HCT116 (cell line): ENCODE measurements at regions not wholly inside any gene's neighbourhood (a gene's known extent, or its start where the extent isn't known, plus 50 kb on each side); places are given as distances from the start of the nearest gene placed in this dataset.

Experiments used
- ATAC-seq: fragments of 200-7000 bp; cut with Tn5 transposase; 2 replicates; pipeline ENCODE4 v1.9.1; 2020; ENCODE audit warnings: mild to moderate bottlenecking, moderate library complexity
- BruUV-seq: library from RNA; stranded (reverse); fragments of 400-500 nt; replicated peaks from 2 replicates; lab custom pipeline; 2021; lab: Mats Ljungman, UMichigan
- CTCF ChIA-PET: fragments of 300-600 bp; sonication (Branson Sonifier 250); formaldehyde crosslinking; loops from one replicate; lab custom pipeline; 2021; ENCODE audit warnings: antibody characterized with exemption; lab: Charles Lee
- POLR2A ChIA-PET: fragments of 300-600, 350-600 bp; sonication (Branson Sonifier 250); formaldehyde crosslinking; loops from one replicate; lab custom pipeline; 2021; ENCODE audit warnings: antibody characterized with exemption; lab: Charles Lee
- RAD21 ChIA-PET, 2 experiments: fragments of 300-600 bp; sonication (Branson Sonifier 250); formaldehyde crosslinking; loops; one replicate each; lab custom pipeline; 2023; ENCODE audit warnings: low total read pairs in 2 of 2; ENCODE audit not compliant: uncharacterized antibody in 2 of 2, unreplicated experiment in 2 of 2, low non-redundant PET in 1 of 2; lab: Charles Lee
- DNase-seq: peaks from one replicate; pipeline ENCODE4 v3.0.0-alpha.2; 2010; ENCODE audit warnings: low read depth, low spot score
- H2AFZ ChIP-seq: fragments of 200-600 bp; shearing (Covaris generic), sonication (generic); 2 replicates; pipeline ENCODE4 v1.6.1; 2017; ENCODE audit warnings: low read depth, mixed run types, mixed read lengths, antibody characterized with exemption, low read length; ENCODE audit not compliant: poor library complexity, severe bottlenecking
- H3K27ac ChIP-seq: 2 replicates; pipeline ENCODE4 v1.5.1; 2012; ENCODE audit warnings: low read depth, low read length
- H3K27me3 ChIP-seq: fragments of 200-600 bp; sonication (generic); 2 replicates; pipeline ENCODE4 v1.6.1; 2016; ENCODE audit warnings: mixed run types, low read length, mixed read lengths; ENCODE audit not compliant: insufficient read depth
- H3K36me3 ChIP-seq, 2 experiments: fragments of 200-500 bp in 1 of 2; fragments of 200-600 bp in 1 of 2; sonication (Bioruptor generic) in 1 of 2; sonication (generic) in 1 of 2; 2 replicates each; pipeline versions ENCODE4 v1.5.1 to v1.6.1; 2014 to 2016; ENCODE audit warnings: low read length in 2 of 2, inconsistent platforms in 1 of 2, mixed read lengths in 1 of 2, mixed run types in 1 of 2; ENCODE audit not compliant: insufficient read depth in 2 of 2, control insufficient read depth in 1 of 2
- H3K4me1 ChIP-seq, 2 experiments: fragments of 200-600 bp in 1 of 2; sonication (generic) in 1 of 2; 2 replicates each; pipeline versions ENCODE4 v1.5.1 to v1.6.1; 2012 to 2017; ENCODE audit warnings: low read length in 2 of 2, inconsistent platforms in 1 of 2, mild to moderate bottlenecking in 1 of 2, mixed read lengths in 1 of 2, mixed run types in 1 of 2, moderate library complexity in 1 of 2; ENCODE audit not compliant: insufficient read depth in 2 of 2, control insufficient read depth in 1 of 2
- H3K4me2 ChIP-seq: fragments of 200-600 bp; sonication (generic); 2 replicates; pipeline ENCODE4 v1.6.1; 2017; ENCODE audit warnings: mixed run types, low read length, mixed read lengths
- H3K4me3 ChIP-seq, 2 experiments: fragments of 200-600 bp in 1 of 2; sonication (generic) in 1 of 2; replicated peaks in 1 of 2; 2 replicates each; pipeline ENCODE4 v1.5.1; 2011 to 2016; ENCODE audit warnings: low read length in 2 of 2, control low read depth in 1 of 2, low read depth in 1 of 2, mild to moderate bottlenecking in 1 of 2, mixed read lengths in 1 of 2, mixed run types in 1 of 2
- H3K79me2 ChIP-seq: fragments of 200-600 bp; sonication (generic); 2 replicates; pipeline ENCODE4 v1.6.1; 2017; ENCODE audit warnings: mild to moderate bottlenecking, mixed run types, low read length, moderate library complexity, mixed read lengths; ENCODE audit not compliant: insufficient read depth
- H3K9ac ChIP-seq: fragments of 200-600 bp; sonication (generic); 2 replicates; pipeline ENCODE4 v1.6.1; 2016; ENCODE audit warnings: low read length, mixed read lengths
- H3K9me2 ChIP-seq: fragments of 200-600 bp; sonication (generic), shearing (Covaris generic); 2 replicates; pipeline ENCODE4 v1.6.1; 2017; ENCODE audit warnings: mixed run types, mild to moderate bottlenecking, moderate library complexity; ENCODE audit not compliant: insufficient read depth
- H3K9me3 ChIP-seq, 2 experiments: fragments of 200-500 bp in 1 of 2; fragments of 200-600 bp in 1 of 2; sonication (Bioruptor generic) in 1 of 2; sonication (generic) in 1 of 2; 2 replicates each; pipeline ENCODE4 v1.6.1; 2014 to 2017; ENCODE audit warnings: low read length in 2 of 2, mixed read lengths in 2 of 2, inconsistent platforms in 1 of 2, low read depth in 1 of 2, mild to moderate bottlenecking in 1 of 2, mixed run types in 1 of 2, moderate library complexity in 1 of 2; ENCODE audit not compliant: control insufficient read depth in 1 of 2, insufficient read depth in 1 of 2
- H4K20me1 ChIP-seq: fragments of 200-600 bp; sonication (generic), shearing (Covaris generic); 2 replicates; pipeline ENCODE4 v1.6.1; 2017; ENCODE audit warnings: mixed run types, mild to moderate bottlenecking, moderate library complexity; ENCODE audit not compliant: insufficient read depth
- CBX3 ChIP-seq: IDR thresholded peaks from 2 replicates; pipeline ENCODE4 v1.6.1; 2012; ENCODE audit warnings: low read depth
- CEBPB ChIP-seq: IDR thresholded peaks from 2 replicates; pipeline ENCODE4 v1.6.1; 2012; ENCODE audit warnings: low read depth
- EGR1 ChIP-seq: IDR thresholded peaks from 2 replicates; pipeline ENCODE4 v1.6.1; 2012; ENCODE audit warnings: low read depth
- ELF1 ChIP-seq: IDR thresholded peaks from 2 replicates; pipeline ENCODE4 v1.6.1; 2012; ENCODE audit warnings: low read depth, borderline replicate concordance
- EZH2phosphoT487 ChIP-seq: fragments of 200-600 bp; IDR thresholded peaks from 2 replicates; pipeline ENCODE4 v1.6.1; 2018; ENCODE audit warnings: antibody characterized with exemption, borderline replicate concordance
- FOSL1 ChIP-seq: IDR thresholded peaks from 2 replicates; pipeline ENCODE4 v1.6.1; 2012; ENCODE audit warnings: low read depth
- JUND ChIP-seq: IDR thresholded peaks from 2 replicates; pipeline ENCODE4 v1.6.1; 2012
- MAX ChIP-seq: IDR thresholded peaks from 2 replicates; pipeline ENCODE4 v1.6.1; 2012
- POLR2AphosphoS5 ChIP-seq: IDR thresholded peaks from 2 replicates; pipeline ENCODE4 v1.6.1; 2011; ENCODE audit warnings: mild to moderate bottlenecking, low read depth, low read length, moderate library complexity
- RAD21 ChIP-seq: IDR thresholded peaks from 2 replicates; pipeline ENCODE4 v1.6.1; 2012; ENCODE audit warnings: low read depth, mild to moderate bottlenecking
- SIN3A ChIP-seq: IDR thresholded peaks from 2 replicates; pipeline ENCODE4 v1.6.1; 2012; ENCODE audit warnings: low read depth
- SRF ChIP-seq: IDR thresholded peaks from 2 replicates; pipeline ENCODE4 v1.6.1; 2012; ENCODE audit warnings: low read depth
- YY1 ChIP-seq: IDR thresholded peaks from 2 replicates; pipeline ENCODE4 v1.6.1; 2011; ENCODE audit warnings: low read length, low read depth, moderate library complexity, mild to moderate bottlenecking; ENCODE audit not compliant: insufficient replicate concordance; ENCODE audit errors: extremely low read depth
- ZFX ChIP-seq: fragments of 450-650 bp; IDR thresholded peaks from 2 replicates; pipeline ENCODE4 v1.6.1; 2017
- ZNF274 ChIP-seq: fragments of 200-500 bp; sonication (Bioruptor generic); IDR thresholded peaks from 2 replicates; pipeline ENCODE4 v1.6.1; 2014; ENCODE audit warnings: mild to moderate bottlenecking, low read depth, low read length, inconsistent platforms
- intact Hi-C: fragments of 100-400 bp; cut with micrococcal nuclease; formaldehyde crosslinking; loops from 2 replicates; pipeline ENCODE4 v1.10.0; 2022
- TF ChIP-seq, protein P1 (sequence below): IDR thresholded peaks from 2 replicates; pipeline ENCODE4 v1.6.1; 2012
- TF ChIP-seq, protein P2 (sequence below), 3 experiments: fragments of 200-600 bp in 1 of 3; sonication (generic) in 1 of 3; IDR thresholded peaks in 2 of 3; conservative IDR thresholded peaks in 1 of 3; 2 replicates each; pipeline ENCODE4 v1.5.1; 2012 to 2017; ENCODE audit warnings: low read depth in 2 of 3, low read length in 2 of 3, antibody characterized with exemption in 1 of 3, borderline replicate concordance in 1 of 3, control low read depth in 1 of 3, mild to moderate bottlenecking in 1 of 3, mixed read lengths in 1 of 3, mixed run types in 1 of 3, moderate library complexity in 1 of 3; ENCODE audit not compliant: insufficient read depth in 1 of 3

DNA sequence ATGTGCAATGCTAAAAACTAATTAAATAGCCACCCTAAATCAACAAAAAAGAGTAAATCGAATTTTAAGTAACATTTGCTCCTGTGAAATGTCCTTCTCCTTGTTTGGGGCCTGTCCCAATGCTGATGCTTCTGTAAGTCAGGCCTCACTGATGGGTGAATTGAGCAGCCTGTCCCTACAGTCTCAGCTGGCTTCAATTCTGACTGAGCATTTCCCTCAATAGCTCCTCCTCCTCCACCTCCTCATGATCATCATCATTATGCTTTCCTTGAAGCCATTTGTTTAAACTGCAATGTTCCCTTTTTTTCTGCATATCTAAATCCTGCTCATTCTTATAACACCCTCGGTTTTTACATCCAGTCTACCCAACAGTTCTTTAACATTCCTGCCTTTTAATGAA lies 137.2 kb upstream of the CELF4 start:
- TF ChIP-seq ELF1 (no peak), SRF (no peak), EGR1 (no peak), ZFX (no peak), RAD21 (no peak), YY1 (no peak), ZNF274 (no peak)
- Histone ChIP-seq H3K4me2 (no peak overlapping the region), H3K4me3 (no peak overlapping the region), H3K9ac (no peak overlapping the region), H3K36me3 (no peaks in the 10 kb centered on the region), H2AFZ (no peak overlapping the region), H3K4me1 (no peaks in the 10 kb centered on the region), H3K27me3 (0 out of 2 replicates have a peak, but pooled peaks cover 8% of the 10 kb centered on the region), H3K27ac (no peak overlapping the region), H4K20me1 (no peaks in the 10 kb centered on the region), H3K79me2 (no peaks in the 10 kb centered on the region), H3K9me2 (no peaks in the 10 kb centered on the region), H3K9me3 (no peaks in the 10 kb centered on the region)
- no peak for DNase-seq
- RAD21 ChIA-PET: no interaction called here
- no peak for ATAC-seq
- CTCF ChIA-PET: no interaction called here
- intact Hi-C loops: no loop called here
- no TSS peak for BruUV-seq
- POLR2A ChIA-PET: no interaction called here

- Histone ChIP-seq H3K9me2 (no peaks in the 10 kb centered on the region), H3K4me1 (no peaks in the 10 kb centered on the region), H3K27ac (no peak overlapping the region), H3K36me3 (no peaks in the 10 kb centered on the region), H3K79me2 (no peaks in the 10 kb centered on the region), H2AFZ (no peak overlapping the region), H3K9ac (no peak overlapping the region), H3K9me3 (no peaks in the 10 kb centered on the region), H3K4me2 (no peak overlapping the region), H3K27me3 (0 out of 2 replicates have a peak, but pooled peaks cover 8% of the 10 kb centered on the region), H4K20me1 (no peaks in the 10 kb centered on the region), H3K4me3 (no peak overlapping the region)
- intact Hi-C loops: no loop called here
- CTCF ChIA-PET: no interaction called here
- POLR2A ChIA-PET: no interaction called here
- TF ChIP-seq RAD21 (no peak), EZH2phosphoT487 (no peak), SRF (no peak), FOSL1 (no peak), CEBPB (no peak), POLR2AphosphoS5 (no peak), CBX3 (no peak), MAX (no peak), JUND (no peak), SIN3A (no peak)
- TF ChIP-seq, protein P1, sequence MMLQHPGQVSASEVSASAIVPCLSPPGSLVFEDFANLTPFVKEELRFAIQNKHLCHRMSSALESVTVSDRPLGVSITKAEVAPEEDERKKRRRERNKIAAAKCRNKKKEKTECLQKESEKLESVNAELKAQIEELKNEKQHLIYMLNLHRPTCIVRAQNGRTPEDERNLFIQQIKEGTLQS: no peak
- TF ChIP-seq, protein P2, sequence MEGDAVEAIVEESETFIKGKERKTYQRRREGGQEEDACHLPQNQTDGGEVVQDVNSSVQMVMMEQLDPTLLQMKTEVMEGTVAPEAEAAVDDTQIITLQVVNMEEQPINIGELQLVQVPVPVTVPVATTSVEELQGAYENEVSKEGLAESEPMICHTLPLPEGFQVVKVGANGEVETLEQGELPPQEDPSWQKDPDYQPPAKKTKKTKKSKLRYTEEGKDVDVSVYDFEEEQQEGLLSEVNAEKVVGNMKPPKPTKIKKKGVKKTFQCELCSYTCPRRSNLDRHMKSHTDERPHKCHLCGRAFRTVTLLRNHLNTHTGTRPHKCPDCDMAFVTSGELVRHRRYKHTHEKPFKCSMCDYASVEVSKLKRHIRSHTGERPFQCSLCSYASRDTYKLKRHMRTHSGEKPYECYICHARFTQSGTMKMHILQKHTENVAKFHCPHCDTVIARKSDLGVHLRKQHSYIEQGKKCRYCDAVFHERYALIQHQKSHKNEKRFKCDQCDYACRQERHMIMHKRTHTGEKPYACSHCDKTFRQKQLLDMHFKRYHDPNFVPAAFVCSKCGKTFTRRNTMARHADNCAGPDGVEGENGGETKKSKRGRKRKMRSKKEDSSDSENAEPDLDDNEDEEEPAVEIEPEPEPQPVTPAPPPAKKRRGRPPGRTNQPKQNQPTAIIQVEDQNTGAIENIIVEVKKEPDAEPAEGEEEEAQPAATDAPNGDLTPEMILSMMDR (IDR thresholded peaks at IDR 0.05 in 2 of 3, conservative IDR thresholded peaks at IDR 0.05 in 1 of 3; ENCODE audit: borderline replicate concordance in 1 of 3, insufficient read depth in 1 of 3, low read depth in 2 of 3, low read length in 2 of 3): no peak
- RAD21 ChIA-PET: no interaction called here
- no peak for ATAC-seq
- BruUV-seq: no TSS peak
- no peak for DNase-seq
Observed at GRCh38 chr18:37701967-37702366, 136.4 kb upstream of the CELF4 start.
